ENCODE measurements at regions not wholly inside any gene's neighbourhood (a gene's known extent, or its start where the extent isn't known, plus 50 kb on each side); places are given as distances from the start of the nearest gene placed in this dataset.

- Histone ChIP-seq H3K36me3 (ENCODE audit: insufficient read depth) (no peaks in the 10 kb centered on the region), H3K4me1 (ENCODE audit: insufficient read depth) (no peaks in the 10 kb centered on the region), H3K4me3 (no peak overlapping the region), H3K4me2 (no peak overlapping the region), H3K79me2 (replicated peaks; ENCODE audit: insufficient read depth) (no peaks in the 10 kb centered on the region), H3K27me3 (ENCODE audit: insufficient read depth) (no peaks in the 10 kb centered on the region), H3F3A (replicated peaks; ENCODE audit: low read depth) (no peaks in the 10 kb centered on the region), H3K9me2 (ENCODE audit: insufficient read depth) (peaks cover 11% of the 10 kb centered on the region), H2AFZ (no peak overlapping the region), H3K27ac (ENCODE audit: low read depth) (no peak overlapping the region), H4K20me1 (replicated peaks; ENCODE audit: insufficient read depth) (no peaks in the 10 kb centered on the region)
- peaks cover 2% of the 10 kb centered on the region; the same call in 2 of the 3 replicates for H3K4me1 Mint-ChIP-seq
- no peak overlapping the region for H3K27ac Mint-ChIP-seq
- ATAC-seq (no peak), DNase-seq (ENCODE audit: low spot score) (no peak)
- no peaks in the 10 kb centered on the region for H3K27me3 Mint-ChIP-seq (ENCODE audit: insufficient read depth, low read depth, poor library complexity)
- no peaks in the 10 kb centered on the region; the same call in 2 of the 3 replicates for H3K36me3 Mint-ChIP-seq (ENCODE audit: low read depth)
- H3K4me3 Mint-ChIP-seq = no peak overlapping the region
- TF ChIP-seq, protein P1, sequence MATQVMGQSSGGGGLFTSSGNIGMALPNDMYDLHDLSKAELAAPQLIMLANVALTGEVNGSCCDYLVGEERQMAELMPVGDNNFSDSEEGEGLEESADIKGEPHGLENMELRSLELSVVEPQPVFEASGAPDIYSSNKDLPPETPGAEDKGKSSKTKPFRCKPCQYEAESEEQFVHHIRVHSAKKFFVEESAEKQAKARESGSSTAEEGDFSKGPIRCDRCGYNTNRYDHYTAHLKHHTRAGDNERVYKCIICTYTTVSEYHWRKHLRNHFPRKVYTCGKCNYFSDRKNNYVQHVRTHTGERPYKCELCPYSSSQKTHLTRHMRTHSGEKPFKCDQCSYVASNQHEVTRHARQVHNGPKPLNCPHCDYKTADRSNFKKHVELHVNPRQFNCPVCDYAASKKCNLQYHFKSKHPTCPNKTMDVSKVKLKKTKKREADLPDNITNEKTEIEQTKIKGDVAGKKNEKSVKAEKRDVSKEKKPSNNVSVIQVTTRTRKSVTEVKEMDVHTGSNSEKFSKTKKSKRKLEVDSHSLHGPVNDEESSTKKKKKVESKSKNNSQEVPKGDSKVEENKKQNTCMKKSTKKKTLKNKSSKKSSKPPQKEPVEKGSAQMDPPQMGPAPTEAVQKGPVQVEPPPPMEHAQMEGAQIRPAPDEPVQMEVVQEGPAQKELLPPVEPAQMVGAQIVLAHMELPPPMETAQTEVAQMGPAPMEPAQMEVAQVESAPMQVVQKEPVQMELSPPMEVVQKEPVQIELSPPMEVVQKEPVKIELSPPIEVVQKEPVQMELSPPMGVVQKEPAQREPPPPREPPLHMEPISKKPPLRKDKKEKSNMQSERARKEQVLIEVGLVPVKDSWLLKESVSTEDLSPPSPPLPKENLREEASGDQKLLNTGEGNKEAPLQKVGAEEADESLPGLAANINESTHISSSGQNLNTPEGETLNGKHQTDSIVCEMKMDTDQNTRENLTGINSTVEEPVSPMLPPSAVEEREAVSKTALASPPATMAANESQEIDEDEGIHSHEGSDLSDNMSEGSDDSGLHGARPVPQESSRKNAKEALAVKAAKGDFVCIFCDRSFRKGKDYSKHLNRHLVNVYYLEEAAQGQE (IDR thresholded peaks at IDR 0.05; ENCODE audit: unreplicated experiment) = no peak
- TF ChIP-seq NANOG (IDR thresholded peaks at IDR 0.05; ENCODE audit: borderline replicate concordance) = no peak
- peaks cover 17% of the 10 kb centered on the region for H3K9me3 Mint-ChIP-seq
Observed at GRCh38 chr10:59055045-59055444, 121.4 kb upstream of the PHYHIPL start.

DNA sequence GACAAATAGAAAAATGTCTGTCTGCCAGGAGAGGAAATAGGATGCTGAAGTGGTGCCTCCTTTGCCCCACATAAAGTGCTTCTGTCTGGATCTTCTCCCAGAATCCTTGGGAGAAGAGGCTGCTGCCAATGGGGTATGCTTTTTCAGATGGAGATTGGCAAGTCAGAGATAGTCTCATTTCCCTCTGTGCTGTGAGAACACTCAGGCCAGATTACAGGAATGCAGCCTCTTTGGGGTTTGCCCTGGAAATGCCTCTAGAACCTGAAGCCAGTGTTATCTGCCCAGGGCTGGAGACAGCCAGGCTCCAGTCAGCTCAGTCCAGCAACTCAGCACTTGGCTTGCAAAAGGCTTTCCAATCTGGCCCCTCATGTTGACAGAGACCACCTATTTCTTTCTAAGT lies 119.1 kb upstream of the PHYHIPL start:
- Histone ChIP-seq H3K36me3 (ENCODE audit: insufficient read depth) (no peaks in the 10 kb centered on the region), H3K27me3 (ENCODE audit: insufficient read depth) (no peaks in the 10 kb centered on the region), H4K20me1 (replicated peaks; ENCODE audit: insufficient read depth) (no peaks in the 10 kb centered on the region), H2AFZ (no peak overlapping the region), H3F3A (replicated peaks; ENCODE audit: low read depth) (no peaks in the 10 kb centered on the region), H3K79me2 (replicated peaks; ENCODE audit: insufficient read depth) (no peaks in the 10 kb centered on the region), H3K27ac (ENCODE audit: low read depth) (no peak overlapping the region), H3K4me3 (no peak overlapping the region), H3K9me2 (ENCODE audit: insufficient read depth) (peaks cover 11% of the 10 kb centered on the region), H3K4me2 (no peak overlapping the region), H3K4me1 (ENCODE audit: insufficient read depth) (no peaks in the 10 kb centered on the region; the same call in 1 of the 2 replicates)
- H3K36me3 Mint-ChIP-seq (ENCODE audit: low read depth) = no peaks in the 10 kb centered on the region; the same call in 2 of the 3 replicates
- no peaks in the 10 kb centered on the region for H3K27me3 Mint-ChIP-seq (ENCODE audit: insufficient read depth, low read depth, poor library complexity)
- no peak for DNase-seq (ENCODE audit: low spot score)
- no peak overlapping the region for H3K27ac Mint-ChIP-seq
- peaks cover 22% of the 10 kb centered on the region for H3K4me1 Mint-ChIP-seq
- ATAC-seq = no peak; the same call in 2 of the 3 replicates
- H3K4me3 Mint-ChIP-seq = no peak overlapping the region
- TF ChIP-seq JUNB (IDR thresholded peaks at IDR 0.05; ENCODE audit: unreplicated experiment) (no peak), ZNF462 (CRISPR knock-in tag; IDR thresholded peaks at IDR 0.05) (no peak), NANOG (IDR thresholded peaks at IDR 0.05; ENCODE audit: borderline replicate concordance) (no peak), POLR2AphosphoS5 (IDR thresholded peaks at IDR 0.05; ENCODE audit: low read depth) (no peak)
- TF ChIP-seq, protein P1 (IDR thresholded peaks at IDR 0.05; ENCODE audit: unreplicated experiment) = no peak
- TF ChIP-seq, protein P2, sequence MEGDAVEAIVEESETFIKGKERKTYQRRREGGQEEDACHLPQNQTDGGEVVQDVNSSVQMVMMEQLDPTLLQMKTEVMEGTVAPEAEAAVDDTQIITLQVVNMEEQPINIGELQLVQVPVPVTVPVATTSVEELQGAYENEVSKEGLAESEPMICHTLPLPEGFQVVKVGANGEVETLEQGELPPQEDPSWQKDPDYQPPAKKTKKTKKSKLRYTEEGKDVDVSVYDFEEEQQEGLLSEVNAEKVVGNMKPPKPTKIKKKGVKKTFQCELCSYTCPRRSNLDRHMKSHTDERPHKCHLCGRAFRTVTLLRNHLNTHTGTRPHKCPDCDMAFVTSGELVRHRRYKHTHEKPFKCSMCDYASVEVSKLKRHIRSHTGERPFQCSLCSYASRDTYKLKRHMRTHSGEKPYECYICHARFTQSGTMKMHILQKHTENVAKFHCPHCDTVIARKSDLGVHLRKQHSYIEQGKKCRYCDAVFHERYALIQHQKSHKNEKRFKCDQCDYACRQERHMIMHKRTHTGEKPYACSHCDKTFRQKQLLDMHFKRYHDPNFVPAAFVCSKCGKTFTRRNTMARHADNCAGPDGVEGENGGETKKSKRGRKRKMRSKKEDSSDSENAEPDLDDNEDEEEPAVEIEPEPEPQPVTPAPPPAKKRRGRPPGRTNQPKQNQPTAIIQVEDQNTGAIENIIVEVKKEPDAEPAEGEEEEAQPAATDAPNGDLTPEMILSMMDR (conservative IDR thresholded peaks at IDR 0.05; ENCODE audit: low read depth in 2 of 2) = no peak
- peaks cover 13% of the 10 kb centered on the region for H3K9me3 Mint-ChIP-seq

Data from GM23338 (cell line).